Nephron progenitor cell (in vitro differentiated cells): ENCODE measurements at regions not wholly inside any gene's neighbourhood (a gene's known extent, or its start where the extent isn't known, plus 50 kb on each side); places are given as distances from the start of the nearest gene placed in this dataset.

Experiments used
- DNase-seq: peaks from one replicate; pipeline ENCODE4 v3.0.0; 2021
- H3K27ac Mint-ChIP-seq: 2 replicates; pipeline ENCODE4 v1.8.0; 2021; ENCODE audit warnings: mild to moderate bottlenecking, moderate library complexity, mixed read lengths
- H3K27me3 Mint-ChIP-seq: 2 replicates; pipeline ENCODE4 v1.8.0; 2021; ENCODE audit warnings: mild to moderate bottlenecking, low read depth, mixed read lengths; ENCODE audit not compliant: poor library complexity
- H3K36me3 Mint-ChIP-seq: 2 replicates; pipeline ENCODE4 v1.8.0; 2021; ENCODE audit warnings: low read depth, mixed read lengths
- H3K4me1 Mint-ChIP-seq: 2 replicates; pipeline ENCODE4 v1.8.0; 2021; ENCODE audit warnings: mixed read lengths
- H3K4me3 Mint-ChIP-seq: 2 replicates; pipeline ENCODE4 v1.8.0; 2021; ENCODE audit warnings: mild to moderate bottlenecking, moderate library complexity, mixed read lengths
- H3K9me3 Mint-ChIP-seq: 2 replicates; pipeline ENCODE4 v1.8.0; 2021; ENCODE audit warnings: mild to moderate bottlenecking, moderate library complexity, mixed read lengths
- CTCF ChIP-seq: fragments of 200-600 bp; sonication (generic); IDR thresholded peaks from 2 replicates; pipeline ENCODE4 v1.5.0; 2021; ENCODE audit warnings: antibody characterized with exemption

GRCh38 chr2:205937211-205937610 lies 148.8 kb downstream of the INO80D start:
- DNase-seq, result no peak
- Mint-ChIP-seq H3K36me3 (no peaks in the 10 kb centered on the region), H3K27me3 (no peaks in the 10 kb centered on the region), H3K4me1 (peaks cover 15% of the 10 kb centered on the region), H3K9me3 (peaks cover 22% of the 10 kb centered on the region), H3K27ac (no peak overlapping the region), H3K4me3 (no peak overlapping the region)
- TF ChIP-seq CTCF, result no peak

GRCh38 chr2:205936446-205936845 lies 149.5 kb downstream of the INO80D start:
- Mint-ChIP-seq H3K9me3 (peaks cover 15% of the 10 kb centered on the region), H3K27me3 (no peaks in the 10 kb centered on the region), H3K4me3 (no peak overlapping the region), H3K36me3 (no peaks in the 10 kb centered on the region), H3K4me1 (peaks cover 15% of the 10 kb centered on the region), H3K27ac (no peak overlapping the region)
- TF ChIP-seq CTCF, result no peak
- DNase-seq, result no peak

- H3K4me3 Mint-ChIP-seq, result no peak overlapping the region
- H3K36me3 Mint-ChIP-seq, result no peaks in the 10 kb centered on the region
- H3K27me3 Mint-ChIP-seq, result no peaks in the 10 kb centered on the region
- H3K27ac Mint-ChIP-seq, result no peak overlapping the region
- DNase-seq, result no peak
- TF ChIP-seq CTCF, result no peak
- peaks cover 31% of the 10 kb centered on the region for H3K4me1 Mint-ChIP-seq
- no peaks in the 10 kb centered on the region for H3K9me3 Mint-ChIP-seq
These were observed 151.5 kb downstream of the INO80D start for GRCh38 chr2:205934443-205934842.

- DNase-seq, result no peak
- no peaks in the 10 kb centered on the region for H3K36me3 Mint-ChIP-seq
- H3K4me1 Mint-ChIP-seq, result peaks cover 32% of the 10 kb centered on the region
- H3K27me3 Mint-ChIP-seq, result peaks cover 11% of the 10 kb centered on the region
- no peak overlapping the region for H3K4me3 Mint-ChIP-seq
- no peak for TF ChIP-seq CTCF
- H3K27ac Mint-ChIP-seq, result no peak overlapping the region
- no peaks in the 10 kb centered on the region for H3K9me3 Mint-ChIP-seq
These were observed 153.1 kb downstream of the INO80D start for GRCh38 chr2:205932861-205933260.

- Mint-ChIP-seq H3K27ac (no peak overlapping the region), H3K4me1 (peaks cover 20% of the 10 kb centered on the region), H3K4me3 (no peak overlapping the region), H3K9me3 (no peaks in the 10 kb centered on the region), H3K36me3 (no peaks in the 10 kb centered on the region), H3K27me3 (peaks cover 24% of the 10 kb centered on the region)
- no peak for TF ChIP-seq CTCF
- no peak for DNase-seq
These were observed 154.6 kb downstream of the INO80D start for GRCh38 chr2:205931388-205931787.

GRCh38 chr2:205930209-205930608 lies 155.8 kb downstream of the INO80D start:
- H3K36me3 Mint-ChIP-seq, result no peaks in the 10 kb centered on the region
- peak overlapping the region; percentile 21 for H3K27ac Mint-ChIP-seq
- H3K4me3 Mint-ChIP-seq, result no peak overlapping the region

More at GRCh38 chr2:205930209-205930608, 155.8 kb downstream of the INO80D start:
- Mint-ChIP-seq H3K9me3 (no peaks in the 10 kb centered on the region), H3K4me1 (peaks cover 28% of the 10 kb centered on the region), H3K27me3 (peaks cover 30% of the 10 kb centered on the region)
- no peak for DNase-seq
- no peak for TF ChIP-seq CTCF
